Dermis blood vessel endothelial cell (primary cell): ENCODE measurements at regions not wholly inside any gene's neighbourhood (a gene's known extent, or its start where the extent isn't known, plus 50 kb on each side); places are given as distances from the start of the nearest gene placed in this dataset.

ENCODE experiments used
- DNase-seq: peaks from one replicate; pipeline ENCODE4 v3.0.0; 2010

DNA sequence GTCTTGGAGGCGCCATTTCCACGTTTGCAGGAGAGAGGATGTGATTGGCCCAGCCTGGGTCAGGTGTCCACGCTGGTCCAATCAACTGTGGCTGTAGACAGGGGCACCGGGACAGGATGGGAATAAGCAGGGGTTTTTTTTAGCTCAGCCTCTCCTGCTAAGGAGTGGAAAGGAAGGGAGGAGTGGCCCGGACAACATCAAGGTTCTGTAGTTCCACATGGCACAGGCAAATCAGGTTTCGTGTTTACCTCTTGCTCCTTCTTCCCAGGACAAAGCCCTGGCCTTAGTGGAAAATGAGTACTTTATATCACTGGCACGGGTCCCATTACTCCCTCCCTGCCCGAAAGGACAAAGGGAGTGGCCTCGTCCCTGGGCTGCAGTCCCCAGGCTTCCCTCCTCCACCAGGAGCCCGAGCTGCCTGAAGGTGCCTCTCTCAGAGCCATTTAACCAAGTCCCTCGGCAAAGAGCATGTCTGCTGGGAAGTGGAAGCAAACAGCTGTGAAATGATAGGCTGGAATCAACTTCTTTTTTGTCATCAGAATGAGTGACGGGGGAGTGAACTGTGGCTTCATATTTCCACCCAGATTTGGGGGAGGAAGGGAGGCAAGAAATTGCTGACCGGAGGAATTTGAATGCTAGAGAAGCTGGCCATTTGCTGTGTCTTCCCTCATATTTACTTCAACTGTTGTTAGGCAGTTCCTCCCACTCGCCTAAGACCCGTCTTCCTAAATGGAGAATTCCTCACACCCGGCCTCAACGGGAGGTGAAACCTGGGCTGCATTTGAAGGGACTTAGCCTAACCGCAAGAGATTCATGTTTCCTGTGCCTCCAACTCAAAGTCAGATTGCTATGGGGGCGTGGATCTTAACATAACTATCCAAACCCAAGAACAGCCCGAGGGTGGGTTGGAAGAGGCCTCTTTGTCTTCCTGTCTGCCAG lies 84.9 kb upstream of the SLC44A3 start:
- no peak for DNase-seq

DNA sequence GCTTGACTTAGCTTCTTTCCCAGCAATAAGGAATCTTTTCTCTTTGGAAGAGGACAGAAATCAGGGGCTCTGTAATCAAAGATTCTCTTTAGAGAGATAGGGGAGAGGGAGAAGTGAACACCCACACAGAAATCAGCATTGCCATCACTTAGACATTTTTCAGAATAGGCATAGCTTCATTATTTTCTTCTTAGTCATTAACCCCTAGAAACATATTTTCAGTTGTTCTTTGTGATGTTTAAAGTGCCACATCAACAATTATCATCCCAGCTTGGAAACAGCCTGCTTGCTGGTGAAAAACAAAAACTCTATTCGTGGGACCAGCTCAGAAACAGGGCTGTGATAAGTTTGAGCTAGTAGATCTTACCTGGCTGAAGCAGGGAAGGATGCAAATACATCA lies 88.3 kb upstream of the SLC44A3 start:
- DNase-seq: no peak

GRCh38 chr1:94730450-94730849 lies 89.7 kb upstream of the SLC44A3 start:
- DNase-seq: no peak

DNA sequence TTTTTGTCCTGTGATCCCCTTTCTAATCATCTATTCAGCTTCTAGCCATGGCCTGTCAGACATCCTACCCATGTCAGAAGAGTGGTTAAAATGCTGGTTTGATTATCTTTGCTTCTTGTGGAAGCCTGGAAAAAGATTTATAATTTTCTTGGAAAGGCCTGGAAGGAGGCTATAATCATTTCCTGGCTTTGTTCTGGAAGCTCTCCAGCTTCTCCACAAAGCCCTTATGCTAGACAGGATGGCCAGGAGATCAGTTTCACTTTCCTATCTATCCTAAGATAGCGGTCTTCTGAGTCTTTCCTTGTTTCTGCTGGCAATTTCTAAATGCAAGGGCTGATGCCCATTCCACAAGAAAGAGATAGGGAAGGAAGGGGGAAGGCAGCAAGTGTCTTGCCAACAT lies 90.9 kb upstream of the SLC44A3 start:
- peak; percentile 77 for DNase-seq

- peak; percentile 71 for DNase-seq
Observed at GRCh38 chr1:94727846-94728715, 92.1 kb upstream of the SLC44A3 start.

GRCh38 chr1:94726981-94727685 lies 93.0 kb upstream of the SLC44A3 start:
- no peak for DNase-seq

DNA sequence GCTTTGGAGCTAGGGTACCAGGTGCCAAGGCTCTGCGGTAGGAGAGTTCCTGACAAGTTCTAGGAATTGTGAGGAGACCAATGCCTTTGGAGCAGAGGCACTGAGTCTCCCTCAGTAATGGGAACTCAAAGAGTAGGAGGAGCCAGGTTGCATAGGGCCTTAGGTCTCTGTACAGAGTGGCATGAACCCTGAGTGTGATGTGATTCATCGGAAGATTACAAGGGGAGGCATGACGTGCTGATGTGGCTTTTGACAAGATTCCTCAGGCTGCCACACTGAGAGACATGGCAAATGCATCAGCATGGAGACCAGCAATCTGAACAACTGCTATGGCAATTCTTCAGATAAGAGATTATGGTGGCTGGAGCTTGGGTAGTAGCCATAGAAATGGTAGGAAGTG lies 94.6 kb upstream of the SLC44A3 start:
- DNase-seq: no peak

- no peak for DNase-seq
Observed at GRCh38 chr1:94723894-94724293, 96.3 kb upstream of the SLC44A3 start.

GRCh38 chr1:94723463-94723862 lies 96.7 kb upstream of the SLC44A3 start:
- no peak for DNase-seq

DNA sequence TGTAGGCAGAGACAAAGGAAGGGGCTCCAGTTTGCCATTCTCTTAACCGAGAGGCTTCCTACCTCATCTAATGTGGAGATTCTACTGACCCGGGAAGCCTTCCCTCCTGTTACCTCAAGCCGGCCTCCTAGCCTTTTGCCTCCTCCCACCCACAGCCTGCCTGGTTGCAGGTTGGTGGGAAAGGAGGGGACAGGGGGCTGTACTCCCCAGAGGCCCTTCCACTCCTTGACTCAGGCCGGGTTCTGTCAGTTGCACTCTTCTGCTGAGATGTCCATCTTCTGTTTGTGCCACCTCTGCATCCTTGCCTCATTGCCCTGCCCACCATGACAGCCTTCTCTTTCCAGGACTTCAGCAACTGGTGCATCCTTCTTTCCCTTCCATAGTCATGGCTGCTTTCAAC lies 98.0 kb upstream of the SLC44A3 start:
- no peak for DNase-seq

- no peak for DNase-seq
Observed at GRCh38 chr1:94721240-94721639, 98.9 kb upstream of the SLC44A3 start.

- DNase-seq: no peak
Observed at GRCh38 chr1:94719926-94720793, 100.0 kb upstream of the SLC44A3 start.

DNA sequence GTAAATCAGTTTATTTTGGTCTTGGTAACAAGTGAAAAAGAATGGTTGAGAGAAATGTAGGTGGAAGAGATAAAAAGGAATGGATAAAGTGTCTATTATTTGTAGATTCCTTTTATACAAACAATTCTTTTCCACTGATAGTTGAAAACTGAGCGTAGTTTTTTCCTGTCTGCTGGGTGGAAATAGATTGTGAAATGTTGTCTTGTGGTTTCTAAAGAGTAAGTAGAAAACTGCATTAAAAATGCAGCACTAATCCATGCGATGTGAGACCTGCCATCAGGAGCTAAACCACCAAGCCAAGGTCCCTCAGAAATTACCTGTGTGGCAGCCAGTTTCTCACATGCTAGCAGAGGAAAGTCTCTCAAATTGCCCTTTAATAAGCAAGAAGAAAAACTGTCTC lies 103.2 kb upstream of the SLC44A3 start:
- DNase-seq: no peak

GRCh38 chr1:94715321-94715720 lies 104.8 kb upstream of the SLC44A3 start:
- DNase-seq: no peak

DNA sequence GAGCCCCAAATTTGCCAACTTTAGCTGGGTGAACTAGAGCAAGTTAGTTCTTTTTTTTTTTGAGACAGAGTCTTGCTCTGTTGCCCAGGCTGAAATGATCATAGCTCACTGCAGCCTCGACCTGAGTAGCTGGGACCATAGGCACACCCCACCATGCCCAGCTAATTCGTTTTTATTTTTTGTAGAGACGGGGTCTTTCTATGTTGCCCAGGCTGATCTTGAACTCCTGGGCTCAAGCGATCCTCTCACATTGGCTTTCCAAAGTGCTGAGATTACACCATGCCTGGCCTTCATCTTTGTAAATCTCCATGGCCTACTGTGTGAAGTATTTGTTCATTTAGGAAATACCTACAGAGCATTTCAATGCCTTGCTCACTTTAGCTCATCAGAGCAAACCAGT lies 105.6 kb upstream of the SLC44A3 start:
- no peak for DNase-seq

GRCh38 chr1:94714152-94714551 lies 106.0 kb upstream of the SLC44A3 start:
- DNase-seq: no peak

DNA sequence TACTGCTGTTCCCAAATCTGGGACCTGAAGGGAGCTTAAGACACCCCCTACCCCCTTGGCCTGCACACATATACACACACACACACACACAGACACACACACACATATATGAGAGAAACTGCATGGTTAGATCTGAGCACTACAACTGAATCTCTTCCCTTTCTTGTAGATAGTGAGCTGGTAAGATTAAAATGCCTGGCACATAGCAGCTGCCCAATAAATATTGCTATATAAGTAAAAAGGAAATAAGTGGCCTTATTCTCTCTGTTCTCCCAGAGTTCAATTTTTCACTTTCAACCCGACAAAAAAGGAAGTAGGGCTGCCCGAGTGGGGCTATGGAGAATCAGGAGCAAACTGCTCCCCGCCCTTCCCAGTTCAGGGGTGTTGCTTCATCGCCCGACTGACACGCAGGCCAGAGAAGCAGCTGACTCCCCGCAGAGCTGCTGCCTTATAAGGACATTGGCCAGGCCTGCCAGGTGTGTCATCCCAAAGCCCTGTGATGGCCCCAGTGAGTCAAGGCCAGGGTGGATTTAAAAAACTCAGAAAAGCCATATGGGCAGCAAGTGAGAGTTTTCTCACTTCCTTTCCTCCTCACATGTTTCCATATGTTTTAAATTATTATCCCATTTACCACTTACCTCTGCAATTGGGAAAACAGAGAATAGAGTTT lies 106.5 kb upstream of the SLC44A3 start:
- DNase-seq: no peak

DNA sequence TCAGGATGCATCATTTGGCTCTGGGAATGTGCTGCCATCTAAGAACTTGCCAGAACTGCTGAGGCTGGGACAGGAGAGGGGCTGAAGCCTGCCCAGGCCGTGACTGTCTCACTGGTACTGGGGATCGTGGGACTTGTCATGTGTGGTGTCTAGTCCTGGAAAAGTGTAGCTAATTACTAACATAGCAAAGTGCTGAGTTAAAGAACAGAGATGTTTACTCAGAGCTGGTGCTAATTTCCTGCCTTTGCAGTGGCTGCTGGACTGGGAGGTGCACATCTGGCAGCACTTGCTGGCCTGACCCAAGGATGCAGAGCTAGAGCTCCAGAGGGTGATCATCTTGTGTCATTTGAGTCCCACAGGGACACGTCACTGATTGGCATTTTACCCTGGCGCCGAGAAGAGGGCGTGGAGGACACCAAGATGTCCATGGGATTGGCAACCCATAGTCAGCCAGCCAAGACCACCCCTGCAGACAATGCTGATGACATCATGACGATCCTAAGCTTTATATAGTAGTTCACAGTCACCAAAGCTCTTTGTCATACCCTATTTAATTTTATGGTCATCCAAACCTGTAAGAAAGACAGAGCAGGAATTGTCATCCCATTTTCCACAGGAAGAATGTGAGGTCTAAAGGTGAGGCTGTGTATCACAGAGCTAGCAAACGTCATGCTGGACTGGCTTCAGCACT lies 110.1 kb upstream of the SLC44A3 start:
- DNase-seq: no peak

GRCh38 chr1:94708811-94709210 lies 111.3 kb upstream of the SLC44A3 start:
- no peak for DNase-seq

GRCh38 chr1:94708299-94708685 lies 111.9 kb upstream of the SLC44A3 start:
- no peak for DNase-seq
